ENCODE measurements at regions not wholly inside any gene's neighbourhood (a gene's known extent, or its start where the extent isn't known, plus 50 kb on each side); places are given as distances from the start of the nearest gene placed in this dataset.
"Not testable (repeated sequence)": the region's sequence is repeated elsewhere in the genome, so short reads cannot be mapped to it uniquely, and the experiment has no call there.

DNA sequence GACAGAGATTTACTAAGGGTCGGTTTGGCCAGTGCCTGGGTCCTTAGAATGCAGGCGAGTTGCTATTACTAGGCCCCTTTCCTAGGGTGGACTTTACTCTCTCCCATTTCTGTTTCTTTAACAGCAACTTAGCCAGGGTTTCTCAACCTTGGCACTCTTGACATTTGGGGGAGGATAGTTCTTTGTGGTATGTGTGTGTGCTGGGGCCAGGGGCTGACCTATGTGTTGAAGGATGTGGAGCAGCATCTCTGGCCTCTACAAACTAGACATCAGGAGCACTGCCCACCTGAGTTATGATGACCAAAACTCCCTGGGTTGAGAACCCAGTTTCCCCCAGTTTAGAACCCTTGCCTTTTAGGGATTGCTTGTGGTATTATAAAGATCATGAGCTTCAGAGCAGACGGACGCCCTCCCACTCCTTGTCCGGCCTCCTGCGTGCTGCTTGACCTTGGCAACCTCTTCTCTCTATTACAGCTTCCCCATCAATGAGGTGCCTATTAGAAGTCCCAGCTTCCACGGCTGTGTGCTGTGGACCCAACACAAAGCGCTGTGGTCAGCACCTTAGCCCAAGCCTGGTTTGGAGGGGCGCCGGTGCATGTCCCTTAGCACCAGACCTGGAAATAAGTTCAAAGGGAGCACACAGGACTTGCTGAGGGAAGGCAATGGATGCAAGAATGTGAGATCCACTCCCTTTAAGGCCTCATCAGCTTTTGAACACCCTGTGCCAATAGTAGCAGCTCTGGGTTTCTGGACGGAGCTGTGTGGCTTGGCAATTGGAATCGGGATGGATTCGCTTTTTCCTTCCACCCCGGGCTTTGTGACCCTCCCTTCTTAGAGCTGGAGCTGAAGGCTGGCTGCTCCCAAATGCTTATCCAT, 239.2 kb upstream of the MAF start:
- no peak overlapping the region for H3K4me3 ChIP-seq (ENCODE audit: low read length)
- no peak for DNase-seq
- H3K4me1 ChIP-seq (ENCODE audit: insufficient read depth, low read length), result no peaks in the 10 kb centered on the region
- H3K36me3 ChIP-seq (ENCODE audit: insufficient read depth, low read length), result no peaks in the 10 kb centered on the region
- H3K36me3 Mint-ChIP-seq, result no peaks in the 10 kb centered on the region
- H3K27ac ChIP-seq (ENCODE audit: low read depth, low read length), result no peak overlapping the region
- H3K9me3 ChIP-seq (ENCODE audit: low read length), result no peaks in the 10 kb centered on the region
- CTCF ChIA-PET, result interaction anchor here (0.5 kb wide), 1 partner anchor 1206 kb away, joined by 4 read pairs; no protein-coding TSS in a partner anchor
- no peaks in the 10 kb centered on the region for H3K27me3 ChIP-seq (ENCODE audit: insufficient read depth, low read length, poor library complexity, severe bottlenecking)
- H3K27me3 Mint-ChIP-seq, result peaks cover 9 to 14% of the 10 kb centered on the region in 2 donors
- no peak overlapping the region for H3K27ac Mint-ChIP-seq
- H3K4me3 Mint-ChIP-seq, result no peak overlapping the region
- POLR2A ChIA-PET, result no interaction called here
- H3K9me3 Mint-ChIP-seq, result no peaks in the 10 kb centered on the region
- no peaks in the 10 kb centered on the region for H3K4me1 Mint-ChIP-seq

DNA sequence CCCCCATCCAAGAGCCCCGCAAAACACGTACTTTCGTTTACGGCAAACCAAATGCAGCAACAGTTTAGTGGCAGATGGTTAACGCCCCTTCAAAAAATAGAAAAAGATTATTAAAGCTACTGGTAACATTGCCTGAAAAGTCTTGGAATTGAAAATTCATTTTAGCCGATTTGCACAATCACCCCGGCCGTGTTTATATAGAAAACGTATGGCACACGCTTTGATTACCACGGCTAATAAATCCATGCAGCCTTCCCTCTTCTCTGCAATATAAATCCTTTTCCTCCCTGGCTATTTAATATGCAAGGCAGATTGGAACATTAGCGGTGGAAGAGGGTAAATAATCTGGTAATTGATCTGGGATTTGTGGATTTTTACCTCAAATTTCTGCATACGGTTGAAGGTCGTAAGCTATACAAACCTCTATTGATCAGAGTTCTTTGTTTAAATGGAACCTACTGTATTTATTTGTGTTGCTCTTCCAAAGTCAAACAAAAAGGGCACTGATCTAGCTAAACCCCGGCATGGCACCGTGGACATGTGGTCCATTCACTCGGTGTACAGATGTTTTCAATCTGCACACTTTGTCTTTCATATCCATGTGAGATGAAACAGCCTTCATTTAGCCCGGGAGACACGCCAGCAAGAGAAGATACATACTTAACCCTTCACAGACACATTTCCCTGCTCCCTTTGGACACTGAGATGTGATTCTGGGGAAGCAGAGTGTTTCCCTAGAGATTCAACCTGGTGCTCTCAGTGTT, 238.1 kb upstream of the MAF start:
- ChIA-PET POLR2A (no interaction called here), CTCF (no interaction called here)
- no peaks in the 10 kb centered on the region for H3K27me3 ChIP-seq (ENCODE audit: insufficient read depth, low read length, poor library complexity, severe bottlenecking)
- H3K9me3 ChIP-seq (ENCODE audit: low read length), result no peaks in the 10 kb centered on the region
- Mint-ChIP-seq H3K4me1 (no peaks in the 10 kb centered on the region), H3K27me3 (peaks cover 8% of the 10 kb centered on the region in 2 donors), H3K36me3 (no peaks in the 10 kb centered on the region), H3K4me3 (no peak overlapping the region), H3K9me3 (no peaks in the 10 kb centered on the region), H3K27ac (no peak overlapping the region)
- DNase-seq, result no peak
- H3K36me3 ChIP-seq (ENCODE audit: insufficient read depth, low read length), result no peaks in the 10 kb centered on the region
- no peak overlapping the region for H3K4me3 ChIP-seq (ENCODE audit: low read length)
- no peaks in the 10 kb centered on the region for H3K4me1 ChIP-seq (ENCODE audit: insufficient read depth, low read length)
- H3K27ac ChIP-seq (ENCODE audit: low read depth, low read length), result no peak overlapping the region

DNA sequence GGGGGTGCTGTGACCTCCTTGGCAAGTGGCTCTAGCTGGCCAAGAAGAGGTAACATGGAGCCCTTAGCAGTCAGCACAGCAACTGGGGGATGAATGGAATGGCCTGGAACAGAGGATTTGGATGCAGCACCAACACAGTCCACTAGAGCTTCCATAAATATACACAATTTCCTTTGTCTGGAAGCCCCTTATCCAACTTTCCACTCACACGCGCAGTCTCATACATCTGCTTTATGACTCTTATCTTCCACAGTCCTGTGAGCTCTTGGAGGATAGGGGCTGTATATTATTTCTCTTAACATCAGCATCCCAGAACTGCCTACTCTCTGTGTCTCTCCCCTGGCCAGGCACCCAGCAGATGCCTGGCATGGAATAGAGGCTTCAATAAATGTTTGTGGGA, 235.6 kb upstream of the MAF start:
- ChIA-PET CTCF (no interaction called here), POLR2A (no interaction called here)
- Mint-ChIP-seq H3K36me3 (no peaks in the 10 kb centered on the region), H3K4me3 (no peak overlapping the region), H3K4me1 (no peaks in the 10 kb centered on the region), H3K9me3 (no peaks in the 10 kb centered on the region), H3K27ac (no peak overlapping the region), H3K27me3 (peaks cover 0 to 6% of the 10 kb centered on the region in 2 donors)
- Histone ChIP-seq H3K4me1 (ENCODE audit: insufficient read depth, low read length) (no peaks in the 10 kb centered on the region), H3K4me3 (ENCODE audit: low read length) (no peak overlapping the region), H3K27me3 (ENCODE audit: insufficient read depth, low read length, poor library complexity, severe bottlenecking) (no peaks in the 10 kb centered on the region), H3K9me3 (ENCODE audit: low read length) (no peaks in the 10 kb centered on the region), H3K27ac (ENCODE audit: low read depth, low read length) (no peak overlapping the region), H3K36me3 (ENCODE audit: insufficient read depth, low read length) (no peaks in the 10 kb centered on the region)
- no peak for DNase-seq

DNA sequence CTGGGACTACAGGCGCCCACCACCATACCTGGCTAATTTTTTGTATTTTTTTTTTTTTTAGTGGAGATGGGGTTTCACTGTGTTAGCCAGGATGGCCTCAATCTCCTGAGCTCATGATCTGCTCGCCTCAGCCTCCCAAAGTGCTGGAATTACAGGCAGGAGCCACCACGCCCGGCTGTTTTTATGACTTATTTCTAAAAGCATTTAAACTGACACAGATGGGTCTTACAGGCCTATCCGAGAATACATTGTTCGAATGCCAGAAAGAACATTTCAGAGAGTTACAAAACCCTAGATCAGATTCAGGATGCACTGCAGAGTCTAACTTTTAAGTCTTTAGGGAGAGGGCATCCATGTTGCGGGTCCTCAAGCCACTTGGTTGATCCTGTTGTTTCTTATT, 234.7 kb upstream of the MAF start:
- H3K36me3 ChIP-seq (ENCODE audit: insufficient read depth, low read length), result no peaks in the 10 kb centered on the region
- Mint-ChIP-seq H3K36me3 (no peaks in the 10 kb centered on the region), H3K4me3 (no peak overlapping the region), H3K4me1 (no peaks in the 10 kb centered on the region), H3K27ac (no peak overlapping the region), H3K27me3 (peaks cover 0 to 4% of the 10 kb centered on the region in 2 donors), H3K9me3 (no peaks in the 10 kb centered on the region)
- no peak overlapping the region for H3K4me3 ChIP-seq (ENCODE audit: low read length)
- POLR2A ChIA-PET, result no interaction called here
- H3K4me1 ChIP-seq (ENCODE audit: insufficient read depth, low read length), result no peaks in the 10 kb centered on the region
- no peaks in the 10 kb centered on the region for H3K9me3 ChIP-seq (ENCODE audit: low read length)
- H3K27ac ChIP-seq (ENCODE audit: low read depth, low read length), result no peak overlapping the region
- no peaks in the 10 kb centered on the region for H3K27me3 ChIP-seq (ENCODE audit: insufficient read depth, low read length, poor library complexity, severe bottlenecking)
- CTCF ChIA-PET, result interaction anchor here (0.7 kb wide), 1 partner anchor 96 kb away, joined by 3 read pairs; no protein-coding TSS in a partner anchor
- DNase-seq, result no peak

DNA sequence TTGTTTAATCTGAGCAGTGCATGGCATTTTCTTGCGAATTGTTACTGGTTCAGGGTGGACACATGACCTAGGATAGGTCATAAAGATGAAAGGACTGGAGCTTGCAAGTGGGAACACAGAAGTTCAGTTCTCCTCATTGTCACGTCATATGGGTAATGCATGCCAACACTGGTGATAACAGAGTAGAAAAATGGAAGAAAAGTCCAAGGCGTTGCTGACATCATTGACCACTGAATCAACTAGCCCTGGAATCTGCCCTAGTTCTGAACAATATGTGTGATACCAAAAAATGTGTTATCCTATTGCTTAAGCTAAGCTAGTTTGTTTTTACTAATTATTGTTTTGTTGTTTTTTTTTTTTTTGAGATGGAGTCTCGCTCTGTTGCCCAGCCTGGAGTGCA, 234.2 kb upstream of the MAF start:
- H3K36me3 Mint-ChIP-seq, result no peaks in the 10 kb centered on the region
- no peaks in the 10 kb centered on the region for H3K27me3 ChIP-seq (ENCODE audit: insufficient read depth, low read length, poor library complexity, severe bottlenecking)
- H3K4me3 ChIP-seq (ENCODE audit: low read length), result no peak overlapping the region
- no peaks in the 10 kb centered on the region for H3K9me3 Mint-ChIP-seq
- POLR2A ChIA-PET, result no interaction called here
- H3K27ac Mint-ChIP-seq, result no peak overlapping the region
- no peak overlapping the region for H3K4me3 Mint-ChIP-seq
- H3K27ac ChIP-seq (ENCODE audit: low read depth, low read length), result no peak overlapping the region
- H3K4me1 ChIP-seq (ENCODE audit: insufficient read depth, low read length), result no peaks in the 10 kb centered on the region
- DNase-seq, result no peak
- CTCF ChIA-PET, result interaction anchor here (0.7 kb wide), 1 partner anchor 95 kb away, joined by 3 read pairs; no protein-coding TSS in a partner anchor
- no peaks in the 10 kb centered on the region for H3K4me1 Mint-ChIP-seq
- no peaks in the 10 kb centered on the region for H3K36me3 ChIP-seq (ENCODE audit: insufficient read depth, low read length)
- H3K27me3 Mint-ChIP-seq, result peaks cover 0 to 4% of the 10 kb centered on the region in 2 donors
- no peaks in the 10 kb centered on the region for H3K9me3 ChIP-seq (ENCODE audit: low read length)

DNA sequence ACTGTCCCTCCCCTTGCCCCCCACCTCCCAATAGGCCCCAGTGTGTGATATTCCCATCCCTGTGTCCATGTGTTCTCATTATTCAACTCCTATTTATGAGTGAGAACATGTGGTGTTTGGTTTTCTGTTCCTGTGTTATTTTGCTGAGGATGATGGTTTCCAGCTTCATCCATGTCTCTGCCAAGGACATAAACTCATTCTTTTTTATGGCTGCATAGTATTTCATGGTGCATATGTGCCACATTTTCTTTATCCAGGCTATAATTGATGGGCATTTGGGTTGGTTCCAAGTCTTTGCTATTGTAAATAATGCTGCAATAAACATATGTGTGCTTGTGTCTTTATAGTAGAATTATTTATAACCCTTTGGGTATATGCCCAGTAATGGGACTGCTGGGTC, 233.5 kb upstream of the MAF start:
- POLR2A ChIA-PET; H3K4me3 Mint-ChIP-seq; H3K4me1 Mint-ChIP-seq; H3K36me3 ChIP-seq (ENCODE audit: insufficient read depth, low read length); H3K27me3 Mint-ChIP-seq; H3K27me3 ChIP-seq (ENCODE audit: insufficient read depth, low read length, poor library complexity, severe bottlenecking); H3K4me1 ChIP-seq (ENCODE audit: insufficient read depth, low read length); DNase-seq; H3K9me3 ChIP-seq (ENCODE audit: low read length); H3K27ac Mint-ChIP-seq; H3K9me3 Mint-ChIP-seq; H3K27ac ChIP-seq (ENCODE audit: low read depth, low read length); H3K36me3 Mint-ChIP-seq; H3K4me3 ChIP-seq (ENCODE audit: low read length); CTCF ChIA-PET: not testable (repeated sequence)

DNA sequence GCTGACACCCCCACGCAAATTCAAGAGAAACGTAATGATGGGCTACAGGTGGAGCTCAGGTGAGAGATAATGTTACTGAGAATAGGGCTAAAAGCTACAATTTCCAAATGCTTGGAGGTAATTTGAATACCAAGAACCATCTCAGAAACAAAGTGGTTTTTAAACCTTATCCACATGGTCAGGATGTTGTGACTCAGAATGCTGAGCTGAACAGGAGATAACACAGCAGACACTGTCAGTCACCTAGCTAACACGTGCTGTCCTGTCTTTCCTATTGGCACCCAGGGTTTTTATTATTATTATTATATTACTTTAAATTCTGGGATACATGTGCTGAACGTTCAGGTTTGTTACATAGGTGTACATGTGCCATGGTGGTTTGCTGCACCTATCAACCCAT, 233.0 kb upstream of the MAF start:
- no peak overlapping the region for H3K27ac Mint-ChIP-seq
- Histone ChIP-seq H3K36me3 (ENCODE audit: insufficient read depth, low read length) (no peaks in the 10 kb centered on the region), H3K4me3 (ENCODE audit: low read length) (no peak overlapping the region), H3K27me3 (ENCODE audit: insufficient read depth, low read length, poor library complexity, severe bottlenecking) (no peaks in the 10 kb centered on the region), H3K4me1 (ENCODE audit: insufficient read depth, low read length) (no peaks in the 10 kb centered on the region), H3K27ac (ENCODE audit: low read depth, low read length) (no peak overlapping the region), H3K9me3 (ENCODE audit: low read length) (no peaks in the 10 kb centered on the region)
- ChIA-PET CTCF (no interaction called here), POLR2A (no interaction called here)
- no peaks in the 10 kb centered on the region for H3K36me3 Mint-ChIP-seq
- no peaks in the 10 kb centered on the region for H3K9me3 Mint-ChIP-seq
- no peak for DNase-seq
- H3K4me1 Mint-ChIP-seq, result no peaks in the 10 kb centered on the region
- no peak overlapping the region for H3K4me3 Mint-ChIP-seq
- H3K27me3 Mint-ChIP-seq, result peaks cover 0 to 4% of the 10 kb centered on the region in 2 donors

DNA sequence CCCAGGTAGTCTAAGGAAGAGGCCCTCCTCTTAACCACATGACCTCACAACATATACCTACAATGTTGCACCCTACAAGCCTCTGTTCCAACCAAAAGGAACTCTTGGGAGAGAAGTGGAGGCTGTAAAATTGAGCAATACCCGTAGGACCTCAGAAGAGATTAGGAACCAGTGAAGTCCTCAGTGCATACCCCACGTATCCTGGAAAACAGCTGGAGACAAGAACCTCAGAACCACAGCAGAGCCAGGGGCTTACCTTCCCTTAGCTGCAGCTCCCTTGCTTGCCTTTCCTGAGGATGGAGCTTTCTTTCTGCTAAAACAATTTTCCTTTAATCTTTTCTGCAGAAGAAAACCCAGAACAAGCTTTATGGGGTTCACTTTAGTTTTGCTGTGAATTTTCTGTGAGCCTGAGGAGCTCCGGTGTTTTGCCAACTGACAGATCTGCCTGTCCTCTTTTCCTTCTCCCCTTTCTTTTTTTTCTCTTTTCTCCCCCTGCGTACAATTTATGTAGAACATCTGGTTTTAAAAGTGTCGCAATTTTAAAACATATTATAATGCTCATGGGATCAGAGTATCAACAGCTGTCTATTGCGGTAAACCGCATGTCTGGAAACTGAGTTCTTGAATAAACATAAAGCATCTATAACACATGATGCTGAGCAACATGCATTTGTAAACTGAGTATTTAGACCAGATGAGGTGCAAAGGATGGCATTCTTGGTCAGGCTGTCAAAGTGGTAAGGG, 226.4 kb upstream of the MAF start:
- no peak overlapping the region for H3K4me3 Mint-ChIP-seq
- POLR2A ChIA-PET, result no interaction called here
- H3K27me3 Mint-ChIP-seq, result peaks cover 0 to 1% of the 10 kb centered on the region in 2 donors

More for the DNA sequence above, 226.4 kb upstream of the MAF start:
- H3K4me1 Mint-ChIP-seq, result no peaks in the 10 kb centered on the region
- Histone ChIP-seq H3K4me1 (ENCODE audit: insufficient read depth, low read length) (no peaks in the 10 kb centered on the region), H3K27ac (ENCODE audit: low read depth, low read length) (no peak overlapping the region), H3K36me3 (ENCODE audit: insufficient read depth, low read length) (no peaks in the 10 kb centered on the region), H3K4me3 (ENCODE audit: low read length) (no peak overlapping the region), H3K27me3 (ENCODE audit: insufficient read depth, low read length, poor library complexity, severe bottlenecking) (no peaks in the 10 kb centered on the region), H3K9me3 (ENCODE audit: low read length) (no peaks in the 10 kb centered on the region)
- no peaks in the 10 kb centered on the region for H3K9me3 Mint-ChIP-seq
- H3K36me3 Mint-ChIP-seq, result no peaks in the 10 kb centered on the region
- H3K27ac Mint-ChIP-seq, result no peak overlapping the region
- CTCF ChIA-PET, result interaction anchor here (1.5 kb wide), 1 partner anchor 14 kb away, joined by 3 read pairs; no protein-coding TSS in a partner anchor
- no peak for DNase-seq

Data from CD8-positive, alpha-beta memory T cell (primary cell).